Smooth muscle cell (in vitro differentiated cells): ENCODE measurements at regions not wholly inside any gene's neighbourhood (a gene's known extent, or its start where the extent isn't known, plus 50 kb on each side); places are given as distances from the start of the nearest gene placed in this dataset.

ENCODE experiments used
- DNase-seq: peaks from one replicate; lab custom pipeline; 2025; ENCODE audit not compliant: unreplicated experiment; lab: John Stamatoyannopoulos, UW
- H2AFZ ChIP-seq: fragments of 200-600 bp; sonication (generic); 2 replicates; pipeline ENCODE4 v1.6.0; 2016; ENCODE audit warnings: antibody characterized with exemption, low read depth, mild to moderate bottlenecking
- H3F3A ChIP-seq: fragments of 200-600 bp; sonication (generic); 2 replicates; pipeline ENCODE4 v1.6.0; 2017; ENCODE audit warnings: antibody characterized with exemption, low read depth
- H3K27ac ChIP-seq: fragments of 200-600 bp; sonication (generic); 2 replicates; pipeline ENCODE4 v1.5.1; 2016; ENCODE audit warnings: low read depth, mild to moderate bottlenecking
- H3K27me3 ChIP-seq: fragments of 200-600 bp; sonication (generic); 2 replicates; pipeline ENCODE4 v1.6.1; 2016; ENCODE audit warnings: low read depth, mild to moderate bottlenecking
- H3K36me3 ChIP-seq: fragments of 200-600 bp; sonication (generic); 2 replicates; pipeline ENCODE4 v1.5.1; 2016; ENCODE audit warnings: low read depth
- H3K4me1 ChIP-seq: fragments of 200-600 bp; sonication (generic); 2 replicates; pipeline ENCODE4 v1.5.1; 2016; ENCODE audit warnings: low read depth
- H3K4me2 ChIP-seq: fragments of 200-600 bp; sonication (generic); 2 replicates; pipeline ENCODE4 v1.6.0; 2016; ENCODE audit warnings: mild to moderate bottlenecking
- H3K4me3 ChIP-seq: fragments of 200-600 bp; sonication (generic); 2 replicates; pipeline ENCODE4 v1.5.1; 2016; ENCODE audit warnings: mild to moderate bottlenecking
- H3K79me2 ChIP-seq: fragments of 200-600 bp; sonication (generic); 2 replicates; pipeline ENCODE4 v1.6.0; 2016; ENCODE audit warnings: low read depth, mild to moderate bottlenecking
- H3K9ac ChIP-seq: fragments of 200-600 bp; sonication (generic); 2 replicates; pipeline ENCODE4 v1.6.0; 2016; ENCODE audit warnings: low read depth
- H3K9me3 ChIP-seq: fragments of 200-600 bp; sonication (generic); replicated peaks from 2 replicates; pipeline ENCODE4 v1.5.1; 2016; ENCODE audit warnings: low read depth
- H4K20me1 ChIP-seq: fragments of 200-600 bp; sonication (generic); 2 replicates; pipeline ENCODE4 v1.6.0; 2016; ENCODE audit warnings: low read depth
- CTCF ChIP-seq: fragments of 200-600 bp; sonication (generic); IDR thresholded peaks from 2 replicates; pipeline ENCODE4 v1.5.1; 2017; ENCODE audit warnings: borderline replicate concordance, mild to moderate bottlenecking, antibody characterized with exemption; ENCODE audit not compliant: insufficient read depth, poor library complexity, severe bottlenecking
- WGBS: methylation state at CpG from one replicate; pipeline ENCODE4 v1.1.7; 2016; ENCODE audit warnings: low lambda C conversion rate; 5-methylcytosine and 5-hydroxymethylcytosine counted together

GRCh38 chr7:10075866-10076265 lies 897.8 kb upstream of the PHF14 start:
- H4K20me1 ChIP-seq = no peaks in the 10 kb centered on the region
- no peaks in the 10 kb centered on the region for H3K36me3 ChIP-seq
- peaks cover 12% of the 10 kb centered on the region for H3K27me3 ChIP-seq
- no peak for TF ChIP-seq CTCF
- no peaks in the 10 kb centered on the region for H3F3A ChIP-seq
- H3K79me2 ChIP-seq = no peaks in the 10 kb centered on the region
- H3K4me2 ChIP-seq = no peak overlapping the region
- 91% methylated on average over 3 of the region's 3 CpGs for WGBS
- no peak overlapping the region for H3K27ac ChIP-seq
- H3K4me1 ChIP-seq = no peaks in the 10 kb centered on the region
- no peak for DNase-seq
- no peaks in the 10 kb centered on the region for H3K9me3 ChIP-seq
- H3K9ac ChIP-seq = no peak overlapping the region
- H3K4me3 ChIP-seq = no peak overlapping the region
- no peak overlapping the region for H2AFZ ChIP-seq

DNA sequence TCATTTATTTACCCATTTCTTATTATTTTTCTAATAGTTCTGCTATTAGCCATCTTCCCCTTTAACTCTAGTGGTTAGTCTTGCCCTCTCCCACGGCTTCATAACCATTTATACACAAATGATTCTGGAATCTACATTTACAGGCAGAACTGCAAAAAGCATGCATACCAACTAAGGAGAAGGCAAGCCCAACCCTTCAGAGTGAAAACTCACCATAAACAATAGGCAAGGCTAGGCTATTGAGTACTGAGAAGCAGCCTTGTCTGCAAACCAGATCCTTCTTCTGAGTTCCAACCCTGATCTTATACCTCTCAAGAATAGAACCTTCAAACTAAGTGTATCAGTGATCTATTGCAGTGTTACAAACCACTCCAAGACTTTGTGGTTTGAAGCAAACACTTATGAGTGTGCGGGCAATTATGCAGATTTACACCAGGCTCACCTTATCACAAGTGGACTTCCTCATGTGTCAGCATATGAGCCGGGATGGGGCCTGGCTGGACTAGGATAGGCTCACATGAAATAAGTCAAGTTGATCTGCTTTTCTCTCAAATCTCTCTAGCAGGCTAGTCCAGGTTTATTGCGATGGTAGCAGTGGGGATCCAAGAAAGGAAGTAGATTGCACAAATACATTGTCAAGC lies 896.9 kb upstream of the PHF14 start:
- Histone ChIP-seq H3K4me1 (no peaks in the 10 kb centered on the region), H3K4me3 (no peak overlapping the region), H3K27me3 (peaks cover 12% of the 10 kb centered on the region), H4K20me1 (no peaks in the 10 kb centered on the region), H3K79me2 (no peaks in the 10 kb centered on the region), H3K27ac (no peak overlapping the region), H3K9ac (no peak overlapping the region), H3K4me2 (no peak overlapping the region), H3F3A (no peaks in the 10 kb centered on the region), H3K36me3 (no peaks in the 10 kb centered on the region), H2AFZ (no peak overlapping the region), H3K9me3 (no peaks in the 10 kb centered on the region)
- no peak for TF ChIP-seq CTCF
- no peak for DNase-seq
- WGBS = 59% methylated on average over 4 of the region's 4 CpGs

- no peak for TF ChIP-seq CTCF
- peaks cover 5% of the 10 kb centered on the region for H3K27me3 ChIP-seq
- H3K4me1 ChIP-seq = no peaks in the 10 kb centered on the region
- H2AFZ ChIP-seq = no peak overlapping the region
- no peak for DNase-seq
- no peak overlapping the region for H3K4me3 ChIP-seq
- no peak overlapping the region for H3K27ac ChIP-seq
- no peaks in the 10 kb centered on the region for H3K9me3 ChIP-seq
- H3K4me2 ChIP-seq = no peak overlapping the region
- H3K79me2 ChIP-seq = no peaks in the 10 kb centered on the region
- no peak overlapping the region for H3K9ac ChIP-seq
- 96% methylated on average over 5 of the region's 5 CpGs for WGBS
- no peaks in the 10 kb centered on the region for H3K36me3 ChIP-seq
- no peaks in the 10 kb centered on the region for H4K20me1 ChIP-seq
- H3F3A ChIP-seq = no peaks in the 10 kb centered on the region
These were observed 894.1 kb upstream of the PHF14 start for GRCh38 chr7:10079572-10079971.

DNA sequence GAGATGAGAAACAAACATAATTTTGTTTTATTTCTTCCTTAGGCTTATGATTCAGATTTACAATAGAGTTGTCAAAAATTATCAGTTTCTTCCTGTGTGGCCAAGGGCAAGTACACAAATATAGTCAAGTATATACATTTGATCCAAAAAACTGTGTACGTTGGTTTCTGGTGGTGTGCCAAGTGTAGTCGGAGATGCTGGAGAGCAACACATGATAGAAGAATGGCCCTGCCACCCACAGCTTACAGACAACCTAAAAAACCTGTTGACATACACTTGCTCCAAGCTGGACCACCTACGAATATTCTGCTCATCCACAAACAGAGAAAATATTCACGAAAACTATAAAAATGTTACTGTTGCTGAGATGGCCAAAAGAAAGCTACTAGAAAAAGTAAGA lies 890.8 kb upstream of the PHF14 start:
- no peak overlapping the region for H3K4me2 ChIP-seq
- no peaks in the 10 kb centered on the region for H3K79me2 ChIP-seq
- DNase-seq = no peak
- H2AFZ ChIP-seq = no peak overlapping the region
- no peaks in the 10 kb centered on the region for H3K27me3 ChIP-seq
- no peak for TF ChIP-seq CTCF
- H3K9me3 ChIP-seq = no peaks in the 10 kb centered on the region
- H3K4me3 ChIP-seq = no peak overlapping the region
- H4K20me1 ChIP-seq = no peaks in the 10 kb centered on the region
- no peak overlapping the region for H3K27ac ChIP-seq
- no peak overlapping the region for H3K9ac ChIP-seq
- H3K36me3 ChIP-seq = no peaks in the 10 kb centered on the region
- no peaks in the 10 kb centered on the region for H3F3A ChIP-seq
- 95% methylated on average over 4 of the region's 4 CpGs for whole genome bisulfite sequencing
- no peaks in the 10 kb centered on the region for H3K4me1 ChIP-seq
